ENCODE measurements at regions not wholly inside any gene's neighbourhood (a gene's known extent, or its start where the extent isn't known, plus 50 kb on each side); places are given as distances from the start of the nearest gene placed in this dataset.

DNA sequence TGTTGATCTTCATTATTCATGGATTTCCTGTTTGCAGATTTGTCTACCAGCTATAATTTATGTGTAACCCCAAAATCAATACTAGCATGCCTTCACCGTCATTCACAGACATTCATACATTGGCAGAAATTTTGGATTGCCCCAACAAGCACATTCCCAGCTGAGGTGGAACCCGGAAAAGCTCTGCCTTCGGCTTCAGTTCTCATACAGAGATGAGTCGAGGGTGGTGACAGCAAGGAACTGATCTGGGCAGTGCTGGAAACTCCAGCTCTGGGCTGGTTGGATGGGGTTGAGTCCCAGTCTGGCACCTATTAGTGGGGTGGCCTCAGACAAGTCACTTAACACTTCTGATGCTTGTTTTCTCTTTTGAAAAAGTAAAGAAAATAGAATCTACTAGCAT lies 267.5 kb downstream of the SNX13 start:
- H3K4me1 ChIP-seq (ENCODE audit: control insufficient read depth in 1 of 2, insufficient read depth in 2 of 2, low read length in 2 of 2) = no peaks in the 10 kb centered on the region
- no peaks in the 10 kb centered on the region for H3K36me3 ChIP-seq (ENCODE audit: control insufficient read depth in 1 of 2, insufficient read depth in 2 of 2, low read length in 2 of 2)
- H3K27ac ChIP-seq (ENCODE audit: low read depth, low read length) = no peak overlapping the region
- no peak overlapping the region for H3K9ac ChIP-seq (ENCODE audit: low read depth in 1 of 2, low read length in 2 of 2)
- no peak overlapping the region for H3K4me3 ChIP-seq (ENCODE audit: low read depth in 1 of 2, low read length in 2 of 2)
- H3K9me3 ChIP-seq (ENCODE audit: control insufficient read depth in 1 of 2, low read length in 2 of 2) = no peaks in the 10 kb centered on the region
- H3K27me3 ChIP-seq (ENCODE audit: control insufficient read depth in 1 of 2, insufficient read depth in 2 of 2, low read length in 2 of 2) = peaks cover 0 to 3% of the 10 kb centered on the region in 2 donors

DNA sequence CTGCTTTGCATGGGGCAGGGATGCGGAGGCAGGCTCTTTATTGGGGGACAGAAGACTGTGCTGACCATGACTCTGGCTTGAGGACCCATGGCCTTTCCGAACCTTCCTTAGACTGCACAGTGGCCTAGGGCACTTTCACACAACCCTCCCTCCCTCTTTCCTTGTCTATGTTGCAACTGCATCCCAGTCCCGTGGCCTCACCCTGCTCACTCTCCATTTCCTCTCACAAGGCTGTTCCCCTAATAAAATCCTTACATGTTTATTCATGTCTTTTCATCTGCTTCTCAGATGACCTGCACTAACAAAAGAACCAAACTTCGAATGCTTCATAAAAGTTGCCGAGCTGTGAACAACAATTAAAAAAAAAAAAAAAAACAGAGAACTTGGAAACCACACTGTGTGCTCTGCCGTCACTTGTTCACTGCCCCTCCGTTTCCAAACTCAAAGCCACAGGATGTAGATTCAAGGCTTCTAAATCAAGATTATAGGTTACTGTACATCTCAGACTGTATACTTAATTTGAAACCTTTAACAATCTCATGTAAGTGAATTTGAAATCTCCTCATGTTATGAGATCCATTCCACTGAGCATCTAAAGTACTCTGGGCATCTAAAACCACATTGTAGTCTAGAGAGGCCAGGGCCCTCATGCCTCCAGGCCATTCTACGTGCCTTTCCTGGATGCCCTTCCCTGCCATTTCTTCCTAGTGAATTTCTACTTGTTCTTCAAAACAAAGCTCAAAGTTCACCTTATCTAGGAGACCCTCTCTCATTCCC lies 265.9 kb downstream of the SNX13 start:
- Histone ChIP-seq H3K9ac (ENCODE audit: low read depth in 1 of 2, low read length in 2 of 2) (no peak overlapping the region), H3K4me3 (ENCODE audit: low read depth in 1 of 2, low read length in 2 of 2) (no peak overlapping the region), H3K27me3 (ENCODE audit: control insufficient read depth in 1 of 2, insufficient read depth in 2 of 2, low read length in 2 of 2) (peaks cover 0 to 3% of the 10 kb centered on the region in 2 donors), H3K27ac (ENCODE audit: low read depth, low read length) (no peak overlapping the region), H3K36me3 (ENCODE audit: control insufficient read depth in 1 of 2, insufficient read depth in 2 of 2, low read length in 2 of 2) (no peaks in the 10 kb centered on the region), H3K4me1 (ENCODE audit: control insufficient read depth in 1 of 2, insufficient read depth in 2 of 2, low read length in 2 of 2) (no peaks in the 10 kb centered on the region), H3K9me3 (ENCODE audit: control insufficient read depth in 1 of 2, low read length in 2 of 2) (no peaks in the 10 kb centered on the region)

DNA sequence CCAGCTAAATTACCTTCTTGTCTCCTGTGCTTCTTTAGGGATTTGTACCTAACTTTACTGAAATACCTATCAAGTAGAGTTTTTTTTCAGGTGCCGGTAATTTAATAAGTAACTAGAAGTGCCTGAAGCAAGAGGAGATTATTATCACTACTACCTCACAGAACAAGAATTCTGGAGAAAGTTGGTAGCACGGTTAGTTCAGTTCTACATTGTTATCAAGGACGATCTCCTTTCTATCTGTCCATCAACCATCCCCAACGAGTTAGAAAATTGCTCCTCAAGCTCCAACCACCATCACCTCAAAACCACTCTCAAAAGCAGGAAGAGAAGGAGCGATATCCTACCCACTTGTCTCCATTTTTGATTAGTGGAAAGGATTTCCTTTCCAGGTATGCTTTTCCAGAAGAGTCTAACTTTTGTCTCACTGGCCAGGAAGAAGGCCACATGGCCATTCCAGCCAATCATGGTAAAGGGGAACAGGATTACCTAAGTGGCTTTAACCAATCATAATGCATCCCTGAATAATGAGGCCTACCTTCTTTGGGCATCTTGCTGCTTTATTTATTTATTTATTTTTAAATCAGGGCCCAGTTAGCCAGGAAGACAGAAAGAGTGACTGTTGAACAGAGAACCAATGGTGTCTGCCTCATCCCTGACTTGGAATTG lies 265.2 kb downstream of the SNX13 start:
- H3K9me3 ChIP-seq (ENCODE audit: control insufficient read depth in 1 of 2, low read length in 2 of 2) = no peaks in the 10 kb centered on the region
- no peak overlapping the region for H3K9ac ChIP-seq (ENCODE audit: low read depth in 1 of 2, low read length in 2 of 2)
- peaks cover 0 to 6% of the 10 kb centered on the region in 2 donors for H3K4me1 ChIP-seq (ENCODE audit: control insufficient read depth in 1 of 2, insufficient read depth in 2 of 2, low read length in 2 of 2)
- peaks cover 0 to 3% of the 10 kb centered on the region in 2 donors for H3K27me3 ChIP-seq (ENCODE audit: control insufficient read depth in 1 of 2, insufficient read depth in 2 of 2, low read length in 2 of 2)
- H3K27ac ChIP-seq (ENCODE audit: low read depth, low read length) = no peak overlapping the region
- H3K36me3 ChIP-seq (ENCODE audit: control insufficient read depth in 1 of 2, insufficient read depth in 2 of 2, low read length in 2 of 2) = no peaks in the 10 kb centered on the region
- no peak overlapping the region for H3K4me3 ChIP-seq (ENCODE audit: low read depth in 1 of 2, low read length in 2 of 2)

DNA sequence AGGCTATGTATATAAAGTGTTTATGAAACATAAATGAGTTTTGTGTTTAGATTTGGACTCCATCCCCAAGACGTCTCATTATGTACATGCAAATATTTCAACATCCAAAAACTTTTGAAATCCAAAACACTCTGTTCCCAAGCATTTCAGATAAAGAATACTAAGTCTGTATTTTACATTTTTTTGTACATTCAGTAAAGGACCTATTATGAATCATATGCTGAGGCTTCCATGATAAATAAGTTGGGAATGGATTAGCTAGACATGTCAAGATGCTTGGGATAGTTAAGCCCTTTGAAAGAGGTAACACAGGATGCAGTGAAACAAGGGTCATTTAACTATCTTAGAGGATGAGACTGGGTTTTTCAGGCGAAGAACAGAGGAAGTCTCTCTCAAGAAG lies 262.9 kb downstream of the SNX13 start:
- H3K36me3 ChIP-seq (ENCODE audit: control insufficient read depth in 1 of 2, insufficient read depth in 2 of 2, low read length in 2 of 2) = no peaks in the 10 kb centered on the region
- H3K4me1 ChIP-seq (ENCODE audit: control insufficient read depth in 1 of 2, insufficient read depth in 2 of 2, low read length in 2 of 2) = peaks cover 0 to 9% of the 10 kb centered on the region in 2 donors
- no peaks in the 10 kb centered on the region for H3K9me3 ChIP-seq (ENCODE audit: control insufficient read depth in 1 of 2, low read length in 2 of 2)
- no peak overlapping the region for H3K27ac ChIP-seq (ENCODE audit: low read depth, low read length)
- peaks cover 0 to 3% of the 10 kb centered on the region in 2 donors for H3K27me3 ChIP-seq (ENCODE audit: control insufficient read depth in 1 of 2, insufficient read depth in 2 of 2, low read length in 2 of 2)
- H3K9ac ChIP-seq (ENCODE audit: low read depth in 1 of 2, low read length in 2 of 2) = no peak overlapping the region
- H3K4me3 ChIP-seq (ENCODE audit: low read depth in 1 of 2, low read length in 2 of 2) = no peak overlapping the region

DNA sequence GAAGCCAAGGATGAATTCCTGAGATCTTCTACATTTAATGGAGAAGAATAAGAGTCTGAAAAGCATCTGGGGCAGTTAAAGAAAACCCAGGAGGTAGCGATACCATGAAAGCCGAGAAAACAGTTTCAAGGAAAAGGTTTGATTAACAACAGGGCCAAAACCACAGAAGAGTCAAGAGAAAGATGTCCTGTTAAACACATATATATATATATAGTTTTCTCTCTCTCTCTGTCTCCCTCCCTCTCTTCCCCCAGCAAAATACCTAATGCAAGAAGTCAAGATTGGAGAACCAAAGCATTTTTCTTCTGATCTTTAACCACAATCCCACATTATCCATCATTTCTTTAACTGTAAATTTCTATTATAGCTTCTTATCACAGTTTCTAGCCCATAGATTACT lies 261.4 kb downstream of the SNX13 start:
- no peaks in the 10 kb centered on the region for H3K36me3 ChIP-seq (ENCODE audit: control insufficient read depth in 1 of 2, insufficient read depth in 2 of 2, low read length in 2 of 2)
- H3K27ac ChIP-seq (ENCODE audit: low read depth, low read length) = no peak overlapping the region
- peaks cover 0 to 9% of the 10 kb centered on the region in 2 donors for H3K4me1 ChIP-seq (ENCODE audit: control insufficient read depth in 1 of 2, insufficient read depth in 2 of 2, low read length in 2 of 2)
- H3K9me3 ChIP-seq (ENCODE audit: control insufficient read depth in 1 of 2, low read length in 2 of 2) = no peaks in the 10 kb centered on the region
- H3K4me3 ChIP-seq (ENCODE audit: low read depth in 1 of 2, low read length in 2 of 2) = no peak overlapping the region
- no peak overlapping the region for H3K9ac ChIP-seq (ENCODE audit: low read depth in 1 of 2, low read length in 2 of 2)
- peaks cover 0 to 3% of the 10 kb centered on the region in 2 donors for H3K27me3 ChIP-seq (ENCODE audit: control insufficient read depth in 1 of 2, insufficient read depth in 2 of 2, low read length in 2 of 2)

DNA sequence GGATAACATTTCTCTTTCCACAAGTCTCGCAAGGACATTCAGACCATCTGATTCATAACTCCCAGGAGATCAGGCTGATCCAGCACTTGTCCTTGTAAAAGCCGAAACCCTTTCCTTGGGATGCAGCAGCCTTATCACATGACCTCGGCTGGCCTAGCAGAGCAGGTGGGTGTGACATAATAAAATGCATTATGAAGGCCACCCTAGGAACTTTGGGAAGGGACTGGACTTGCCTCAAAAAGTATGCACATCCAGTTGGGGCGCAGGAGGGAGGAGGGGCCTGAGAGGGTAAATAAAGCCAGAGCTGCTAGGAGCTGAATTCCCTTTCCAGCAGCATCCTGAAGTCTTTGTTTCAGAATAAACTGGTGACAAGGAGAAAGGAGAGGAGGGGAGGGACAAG lies 260.8 kb downstream of the SNX13 start:
- H3K27ac ChIP-seq (ENCODE audit: low read depth, low read length) = no peak overlapping the region
- no peak overlapping the region for H3K4me3 ChIP-seq (ENCODE audit: low read depth in 1 of 2, low read length in 2 of 2)
- peaks cover 0 to 9% of the 10 kb centered on the region in 2 donors for H3K4me1 ChIP-seq (ENCODE audit: control insufficient read depth in 1 of 2, insufficient read depth in 2 of 2, low read length in 2 of 2)
- no peaks in the 10 kb centered on the region for H3K9me3 ChIP-seq (ENCODE audit: control insufficient read depth in 1 of 2, low read length in 2 of 2)
- no peak overlapping the region for H3K9ac ChIP-seq (ENCODE audit: low read depth in 1 of 2, low read length in 2 of 2)
- peaks cover 0 to 3% of the 10 kb centered on the region in 2 donors for H3K27me3 ChIP-seq (ENCODE audit: control insufficient read depth in 1 of 2, insufficient read depth in 2 of 2, low read length in 2 of 2)
- no peaks in the 10 kb centered on the region for H3K36me3 ChIP-seq (ENCODE audit: control insufficient read depth in 1 of 2, insufficient read depth in 2 of 2, low read length in 2 of 2)

DNA sequence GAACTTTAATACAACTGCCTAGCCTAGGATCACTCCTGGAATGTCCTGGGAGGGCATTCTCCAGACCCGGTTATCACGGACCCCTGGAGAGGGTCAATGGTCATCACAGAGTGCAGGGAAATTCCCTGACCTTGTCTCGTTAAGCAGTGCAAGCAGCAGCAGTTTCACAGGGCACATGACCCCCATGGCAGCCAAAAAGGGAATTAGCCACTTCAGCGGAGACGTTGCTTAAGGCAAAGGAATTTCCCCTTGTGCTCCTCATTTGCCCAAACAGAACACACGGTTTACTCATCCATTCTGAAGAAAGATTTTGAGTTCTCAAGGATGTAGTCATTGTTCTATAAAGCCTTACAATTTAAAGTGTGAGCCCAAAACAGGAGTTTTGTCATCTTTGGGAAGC lies 260.3 kb downstream of the SNX13 start:
- Histone ChIP-seq H3K27me3 (ENCODE audit: control insufficient read depth in 1 of 2, insufficient read depth in 2 of 2, low read length in 2 of 2) (peaks cover 0 to 3% of the 10 kb centered on the region in 2 donors), H3K9me3 (ENCODE audit: control insufficient read depth in 1 of 2, low read length in 2 of 2) (no peaks in the 10 kb centered on the region), H3K36me3 (ENCODE audit: control insufficient read depth in 1 of 2, insufficient read depth in 2 of 2, low read length in 2 of 2) (no peaks in the 10 kb centered on the region), H3K9ac (ENCODE audit: low read depth in 1 of 2, low read length in 2 of 2) (no peak overlapping the region), H3K27ac (ENCODE audit: low read depth, low read length) (no peak overlapping the region), H3K4me1 (ENCODE audit: control insufficient read depth in 1 of 2, insufficient read depth in 2 of 2, low read length in 2 of 2) (peaks cover 0 to 9% of the 10 kb centered on the region in 2 donors), H3K4me3 (ENCODE audit: low read depth in 1 of 2, low read length in 2 of 2) (no peak overlapping the region)

DNA sequence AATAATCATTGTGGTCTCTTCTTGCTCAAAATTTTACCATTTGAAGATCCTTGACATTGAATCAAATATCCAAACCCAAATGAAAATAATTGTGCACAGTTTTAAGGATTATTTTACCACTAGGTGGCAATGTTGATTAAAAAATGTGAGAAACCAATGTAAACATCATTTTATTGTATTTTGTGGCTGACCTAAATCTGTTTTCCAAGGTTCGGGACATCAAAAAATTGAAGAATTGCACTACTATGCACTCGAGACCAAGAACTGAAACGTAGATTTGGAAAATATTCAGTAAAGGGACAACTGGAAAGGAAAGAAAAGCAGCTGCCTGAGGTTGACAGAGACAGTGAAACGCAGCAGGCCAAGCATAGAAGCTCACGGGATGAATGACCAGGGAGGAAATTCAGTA lies 259.3 kb downstream of the SNX13 start:
- Histone ChIP-seq H3K9ac (ENCODE audit: low read depth in 1 of 2, low read length in 2 of 2) (no peak overlapping the region), H3K36me3 (ENCODE audit: control insufficient read depth in 1 of 2, insufficient read depth in 2 of 2, low read length in 2 of 2) (no peaks in the 10 kb centered on the region), H3K4me3 (ENCODE audit: low read depth in 1 of 2, low read length in 2 of 2) (no peak overlapping the region), H3K9me3 (ENCODE audit: control insufficient read depth in 1 of 2, low read length in 2 of 2) (no peaks in the 10 kb centered on the region), H3K27me3 (ENCODE audit: control insufficient read depth in 1 of 2, insufficient read depth in 2 of 2, low read length in 2 of 2) (peaks cover 0 to 3% of the 10 kb centered on the region in 2 donors), H3K27ac (ENCODE audit: low read depth, low read length) (no peak overlapping the region), H3K4me1 (ENCODE audit: control insufficient read depth in 1 of 2, insufficient read depth in 2 of 2, low read length in 2 of 2) (peaks cover 0 to 9% of the 10 kb centered on the region in 2 donors)

DNA sequence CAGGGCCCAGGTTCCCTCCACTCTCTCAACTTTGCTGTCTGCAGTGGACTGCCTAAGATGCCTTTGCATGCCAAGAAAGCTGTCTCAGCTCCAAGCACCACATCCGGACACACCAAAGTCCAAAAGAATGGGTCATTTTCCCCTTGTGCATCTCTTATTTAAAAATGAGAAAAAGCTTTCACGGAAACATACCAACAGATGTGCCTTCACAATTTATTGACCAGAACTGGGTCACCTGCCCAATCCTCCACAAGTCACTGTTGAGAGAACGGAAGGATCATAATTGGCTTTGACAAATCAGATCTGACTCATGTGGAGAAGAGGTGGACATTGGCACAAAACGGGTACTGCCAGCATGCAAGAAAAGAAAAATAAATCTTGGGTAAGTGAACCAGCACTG lies 258.3 kb downstream of the SNX13 start:
- peaks cover 0 to 9% of the 10 kb centered on the region in 2 donors for H3K4me1 ChIP-seq (ENCODE audit: control insufficient read depth in 1 of 2, insufficient read depth in 2 of 2, low read length in 2 of 2)
- H3K4me3 ChIP-seq (ENCODE audit: low read depth in 1 of 2, low read length in 2 of 2) = no peak overlapping the region
- H3K9ac ChIP-seq (ENCODE audit: low read depth in 1 of 2, low read length in 2 of 2) = no peak overlapping the region
- H3K36me3 ChIP-seq (ENCODE audit: control insufficient read depth in 1 of 2, insufficient read depth in 2 of 2, low read length in 2 of 2) = no peaks in the 10 kb centered on the region
- H3K9me3 ChIP-seq (ENCODE audit: control insufficient read depth in 1 of 2, low read length in 2 of 2) = no peaks in the 10 kb centered on the region
- H3K27me3 ChIP-seq (ENCODE audit: control insufficient read depth in 1 of 2, insufficient read depth in 2 of 2, low read length in 2 of 2) = peaks cover 0 to 3% of the 10 kb centered on the region in 2 donors
- no peak overlapping the region for H3K27ac ChIP-seq (ENCODE audit: low read depth, low read length)

DNA sequence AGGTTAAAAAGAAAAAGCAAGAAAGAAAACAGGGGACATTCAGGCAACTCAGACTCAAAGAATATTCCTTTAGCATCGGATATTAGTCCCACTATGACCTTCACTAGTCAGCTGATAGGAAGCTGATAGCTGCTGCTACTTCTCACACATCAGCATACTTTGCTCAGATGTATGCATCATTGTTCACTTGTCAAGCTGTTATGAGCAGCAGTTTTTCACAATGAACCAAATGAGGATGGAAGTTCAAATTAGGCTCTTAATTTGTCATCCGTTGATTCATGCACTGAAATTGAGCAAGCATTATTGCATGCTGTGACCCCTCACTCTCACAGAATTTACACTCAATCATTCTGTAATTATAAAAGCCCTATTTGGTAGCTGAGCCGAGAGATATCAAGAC lies 257.7 kb downstream of the SNX13 start:
- no peak overlapping the region for H3K4me3 ChIP-seq (ENCODE audit: low read depth in 1 of 2, low read length in 2 of 2)
- H3K27me3 ChIP-seq (ENCODE audit: control insufficient read depth in 1 of 2, insufficient read depth in 2 of 2, low read length in 2 of 2) = peaks cover 0 to 3% of the 10 kb centered on the region in 2 donors
- no peaks in the 10 kb centered on the region for H3K36me3 ChIP-seq (ENCODE audit: control insufficient read depth in 1 of 2, insufficient read depth in 2 of 2, low read length in 2 of 2)
- H3K9me3 ChIP-seq (ENCODE audit: control insufficient read depth in 1 of 2, low read length in 2 of 2) = no peaks in the 10 kb centered on the region
- peaks cover 0 to 9% of the 10 kb centered on the region in 2 donors for H3K4me1 ChIP-seq (ENCODE audit: control insufficient read depth in 1 of 2, insufficient read depth in 2 of 2, low read length in 2 of 2)
- H3K27ac ChIP-seq (ENCODE audit: low read depth, low read length) = no peak overlapping the region
- H3K9ac ChIP-seq (ENCODE audit: low read depth in 1 of 2, low read length in 2 of 2) = no peak overlapping the region
